ENCODE measurements at regions not wholly inside any gene's neighbourhood (a gene's known extent, or its start where the extent isn't known, plus 50 kb on each side); places are given as distances from the start of the nearest gene placed in this dataset.
A peak's percentile ranks its signal among the peaks of the same experiment; 100 is the strongest.

GRCh38 chr11:43214471-43214870, 97.3 kb upstream of the API5 start:
- H3K4me3 ChIP-seq (replicated peaks; ENCODE audit: insufficient read depth, low read length): no peak overlapping the region
- TF ChIP-seq REST (IDR thresholded peaks at IDR 0.05; ENCODE audit: insufficient replicate concordance, low read depth) (peak; percentile 88), CTCF (IDR thresholded peaks at IDR 0.05; ENCODE audit: insufficient read depth, low read length) (no peak)
- H3K27ac ChIP-seq (replicated peaks): no peak overlapping the region
- no peaks in the 10 kb centered on the region for H3K27me3 ChIP-seq (ENCODE audit: insufficient read depth, poor library complexity, severe bottlenecking)
- no peak for DNase-seq (ENCODE audit: low read depth in 1 of 2, low spot score in 1 of 2)

- H3K4me3 ChIP-seq (replicated peaks; ENCODE audit: insufficient read depth, low read length): no peak overlapping the region
- no peak overlapping the region for H3K27ac ChIP-seq (replicated peaks)
- DNase-seq (ENCODE audit: low read depth in 1 of 2, low spot score in 1 of 2): no peak
- TF ChIP-seq REST (IDR thresholded peaks at IDR 0.05; ENCODE audit: insufficient replicate concordance, low read depth) (no peak), SPI1 (IDR thresholded peaks at IDR 0.05; ENCODE audit: borderline replicate concordance, low read depth) (no peak), POLR2AphosphoS5 (IDR thresholded peaks at IDR 0.05; ENCODE audit: low read depth) (no peak), GABPA (IDR thresholded peaks at IDR 0.05; ENCODE audit: low read depth) (no peak), CTCF (IDR thresholded peaks at IDR 0.05; ENCODE audit: insufficient read depth, low read length) (no peak)
- H3K27me3 ChIP-seq (ENCODE audit: insufficient read depth, poor library complexity, severe bottlenecking): no peaks in the 10 kb centered on the region
Measured at GRCh38 chr11:43217849-43218248, 93.9 kb upstream of the API5 start.

GRCh38 chr11:43222215-43222614, 89.6 kb upstream of the API5 start:
- Histone ChIP-seq H3K27me3 (ENCODE audit: insufficient read depth, poor library complexity, severe bottlenecking) (no peaks in the 10 kb centered on the region), H3K27ac (replicated peaks) (no peak overlapping the region), H3K4me3 (replicated peaks; ENCODE audit: insufficient read depth, low read length) (no peak overlapping the region)
- TF ChIP-seq REST (IDR thresholded peaks at IDR 0.05; ENCODE audit: insufficient replicate concordance, low read depth) (no peak), CTCF (IDR thresholded peaks at IDR 0.05; ENCODE audit: insufficient read depth, low read length) (no peak), GABPA (IDR thresholded peaks at IDR 0.05; ENCODE audit: low read depth) (no peak), SPI1 (IDR thresholded peaks at IDR 0.05; ENCODE audit: borderline replicate concordance, low read depth) (no peak), POLR2AphosphoS5 (IDR thresholded peaks at IDR 0.05; ENCODE audit: low read depth) (no peak)
- no peak for DNase-seq (ENCODE audit: low read depth in 1 of 2, low spot score in 1 of 2)
